ENCODE measurements at regions not wholly inside any gene's neighbourhood (a gene's known extent, or its start where the extent isn't known, plus 50 kb on each side); places are given as distances from the start of the nearest gene placed in this dataset.
A peak's percentile ranks its signal among the peaks of the same experiment; 100 is the strongest.

DNA sequence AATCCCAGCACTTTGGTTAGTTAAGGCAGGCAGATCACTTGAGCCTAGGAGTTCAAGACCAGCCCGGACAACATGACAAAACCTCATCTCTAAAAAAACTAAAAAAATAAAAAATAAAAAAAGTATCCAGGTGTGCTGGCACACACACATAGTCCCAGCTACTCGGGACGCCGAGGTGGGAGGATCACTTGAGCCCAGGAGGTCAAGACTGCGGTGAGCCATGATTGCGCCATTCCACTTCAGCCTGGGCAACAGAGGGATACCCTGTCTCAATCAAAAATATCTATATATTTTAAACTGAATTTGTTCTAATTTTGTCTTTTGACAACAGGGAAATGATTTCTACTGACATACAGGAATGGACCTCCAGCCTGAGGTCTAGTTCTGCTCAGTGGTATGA is 73.3 kb upstream of the MBOAT2 start:
- no peaks in the 10 kb centered on the region for H3K4me1 ChIP-seq
- H3K27me3 ChIP-seq (ENCODE audit: low read depth) = no peaks in the 10 kb centered on the region
- H3K9me3 ChIP-seq = no peaks in the 10 kb centered on the region
- no peaks in the 10 kb centered on the region for H3K36me3 ChIP-seq
- TF ChIP-seq, protein P1, sequence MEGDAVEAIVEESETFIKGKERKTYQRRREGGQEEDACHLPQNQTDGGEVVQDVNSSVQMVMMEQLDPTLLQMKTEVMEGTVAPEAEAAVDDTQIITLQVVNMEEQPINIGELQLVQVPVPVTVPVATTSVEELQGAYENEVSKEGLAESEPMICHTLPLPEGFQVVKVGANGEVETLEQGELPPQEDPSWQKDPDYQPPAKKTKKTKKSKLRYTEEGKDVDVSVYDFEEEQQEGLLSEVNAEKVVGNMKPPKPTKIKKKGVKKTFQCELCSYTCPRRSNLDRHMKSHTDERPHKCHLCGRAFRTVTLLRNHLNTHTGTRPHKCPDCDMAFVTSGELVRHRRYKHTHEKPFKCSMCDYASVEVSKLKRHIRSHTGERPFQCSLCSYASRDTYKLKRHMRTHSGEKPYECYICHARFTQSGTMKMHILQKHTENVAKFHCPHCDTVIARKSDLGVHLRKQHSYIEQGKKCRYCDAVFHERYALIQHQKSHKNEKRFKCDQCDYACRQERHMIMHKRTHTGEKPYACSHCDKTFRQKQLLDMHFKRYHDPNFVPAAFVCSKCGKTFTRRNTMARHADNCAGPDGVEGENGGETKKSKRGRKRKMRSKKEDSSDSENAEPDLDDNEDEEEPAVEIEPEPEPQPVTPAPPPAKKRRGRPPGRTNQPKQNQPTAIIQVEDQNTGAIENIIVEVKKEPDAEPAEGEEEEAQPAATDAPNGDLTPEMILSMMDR (IDR thresholded peaks at IDR 0.05) = no peak
- H3K27ac ChIP-seq = no peak overlapping the region
- ATAC-seq (peak in 1 of 2 donors; percentile 77), DNase-seq (peak; percentile 61)
- no peak overlapping the region for H3K4me3 ChIP-seq
- intact Hi-C loops (cut with DNase I) = no loop called here

DNA sequence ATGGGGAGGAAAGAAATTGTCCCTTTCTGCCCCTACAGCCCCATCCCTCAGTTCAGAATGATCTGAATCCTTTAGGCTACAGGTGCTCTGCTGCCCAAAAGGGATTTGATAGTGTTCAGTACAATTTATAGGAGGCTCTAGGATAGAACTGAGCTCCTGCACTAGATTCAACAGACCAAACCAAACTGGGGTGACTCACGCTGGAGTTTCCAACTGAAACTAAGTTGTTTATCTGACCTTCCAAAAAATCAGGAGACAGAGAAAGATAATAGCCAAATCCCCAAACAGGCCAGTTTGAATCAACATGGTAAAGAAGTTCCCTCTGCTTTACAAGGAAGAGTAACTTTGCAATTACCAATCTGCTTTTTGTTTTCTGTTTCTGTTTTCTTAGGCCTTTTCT is 72.7 kb upstream of the MBOAT2 start:
- ATAC-seq = no peak
- intact Hi-C loops (cut with DNase I) = no loop called here
- H3K9me3 ChIP-seq = no peaks in the 10 kb centered on the region

DNA sequence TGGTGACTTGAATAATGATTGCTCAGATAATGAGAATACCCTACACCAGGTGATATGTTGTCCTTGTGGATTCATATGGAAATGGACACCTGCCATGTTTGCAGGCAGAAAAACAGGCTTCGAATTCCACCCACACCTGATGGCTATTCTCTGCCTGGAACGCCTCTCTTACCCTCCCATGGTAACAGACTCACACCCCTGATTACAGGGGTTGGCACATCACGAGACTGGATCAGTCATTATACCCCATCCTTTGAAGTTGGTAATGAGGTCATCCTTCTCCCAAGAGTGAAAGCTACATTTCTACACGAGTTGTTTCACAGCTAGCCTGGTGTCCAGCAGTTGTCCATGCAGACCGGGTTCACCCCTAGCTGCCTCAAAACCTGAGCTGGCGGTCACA is 71.4 kb upstream of the MBOAT2 start:
- ATAC-seq = no peak
- TF ChIP-seq, protein P1 (IDR thresholded peaks at IDR 0.05) = no peak
- H3K27ac ChIP-seq = no peak overlapping the region
- no peak overlapping the region for H3K4me3 ChIP-seq
- no peaks in the 10 kb centered on the region for H3K9me3 ChIP-seq
- intact Hi-C loops (cut with DNase I) = no loop called here
- no peaks in the 10 kb centered on the region for H3K36me3 ChIP-seq
- H3K4me1 ChIP-seq = no peaks in the 10 kb centered on the region
- no peaks in the 10 kb centered on the region for H3K27me3 ChIP-seq (ENCODE audit: low read depth)
- no peak for DNase-seq

More for the DNA sequence above, 72.7 kb upstream of the MBOAT2 start:
- DNase-seq = no peak
- no peaks in the 10 kb centered on the region for H3K27me3 ChIP-seq (ENCODE audit: low read depth)
- no peak overlapping the region for H3K4me3 ChIP-seq
- no peaks in the 10 kb centered on the region for H3K36me3 ChIP-seq
- TF ChIP-seq, protein P1 (IDR thresholded peaks at IDR 0.05) = no peak
- H3K27ac ChIP-seq = no peak overlapping the region
- H3K4me1 ChIP-seq = no peaks in the 10 kb centered on the region

DNA sequence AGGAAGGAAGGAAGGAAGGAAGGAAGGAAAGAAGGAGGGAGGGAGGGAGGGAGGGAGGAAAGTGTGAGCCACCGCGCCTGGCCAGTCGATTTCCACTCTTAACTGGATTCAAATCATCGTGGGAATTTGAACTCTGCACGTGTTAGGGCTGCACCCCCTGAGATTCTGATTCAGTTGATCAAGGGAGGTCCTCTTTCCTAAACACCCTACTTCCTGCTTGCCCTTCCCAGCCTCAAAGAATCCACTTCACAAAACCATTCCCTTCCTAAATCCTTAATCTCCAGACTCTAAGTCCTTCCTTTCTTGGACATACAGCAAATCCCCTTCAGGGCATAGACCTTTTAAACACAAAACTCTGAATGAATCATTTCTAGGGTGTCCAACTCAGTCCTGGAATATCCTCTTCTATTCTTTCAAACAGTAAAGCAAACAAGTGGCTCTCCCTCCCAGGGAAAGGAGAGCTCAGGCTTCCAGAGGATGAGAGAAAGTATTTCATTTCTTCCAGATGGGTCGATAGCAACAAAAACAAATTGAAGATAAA is 68.2 kb upstream of the MBOAT2 start:
- Histone ChIP-seq H3K36me3 (no peaks in the 10 kb centered on the region), H3K4me1 (no peaks in the 10 kb centered on the region), H3K4me3 (no peak overlapping the region), H3K9me3 (peaks cover 4% of the 10 kb centered on the region), H3K27me3 (ENCODE audit: low read depth) (no peaks in the 10 kb centered on the region), H3K27ac (no peak overlapping the region)
- DNase-seq = no peak
- no peak for ATAC-seq
- intact Hi-C loops (cut with DNase I) = no loop called here
- TF ChIP-seq, protein P1 (IDR thresholded peaks at IDR 0.05) = no peak

DNA sequence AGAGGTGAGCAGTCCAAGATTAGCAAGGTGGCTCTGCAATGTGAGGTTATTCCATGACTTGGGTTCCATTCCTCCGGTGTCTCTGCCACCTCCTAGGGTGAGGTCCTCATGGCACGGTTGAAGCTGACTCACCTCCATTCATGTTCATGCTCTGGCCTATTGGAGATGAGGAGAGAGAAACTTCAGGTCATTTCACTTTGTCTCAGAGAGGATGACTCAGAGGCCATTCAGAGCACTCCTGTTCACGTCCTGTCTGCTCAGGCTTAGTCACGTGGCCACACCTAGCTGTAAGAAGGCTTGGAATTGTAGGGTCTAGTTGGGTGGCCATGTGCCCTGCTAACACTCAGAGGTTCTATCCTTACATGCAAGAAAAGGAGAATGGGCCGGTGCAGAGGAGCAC is 67.5 kb upstream of the MBOAT2 start:
- TF ChIP-seq, protein P1 (IDR thresholded peaks at IDR 0.05) = no peak
- DNase-seq (no peak), ATAC-seq (peak; percentile 49 to 64)
- Histone ChIP-seq H3K4me3 (no peak overlapping the region), H3K9me3 (peaks cover 10% of the 10 kb centered on the region), H3K36me3 (no peaks in the 10 kb centered on the region), H3K4me1 (no peaks in the 10 kb centered on the region), H3K27ac (no peak overlapping the region), H3K27me3 (ENCODE audit: low read depth) (no peaks in the 10 kb centered on the region)
- intact Hi-C loops (cut with DNase I) = no loop called here

DNA sequence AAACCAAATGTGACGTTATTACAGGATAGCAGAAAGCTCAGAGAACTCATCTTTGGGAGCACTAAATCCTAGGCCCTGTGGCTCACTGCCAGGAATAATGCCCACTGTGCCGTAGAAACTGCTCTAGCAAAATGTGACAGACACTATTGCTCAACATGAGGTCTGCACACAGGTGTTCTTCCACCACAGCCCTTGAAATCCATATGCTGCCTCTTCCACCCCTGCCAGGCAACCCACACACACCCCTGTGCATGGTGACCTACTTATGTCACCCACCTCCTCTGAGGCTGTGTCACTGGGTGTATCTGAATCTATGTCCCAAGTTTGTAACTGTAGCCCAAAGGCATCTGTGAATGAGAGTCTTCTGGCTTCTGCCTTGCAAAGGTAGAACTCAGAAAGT is 66.1 kb upstream of the MBOAT2 start:
- no peak overlapping the region for H3K27ac ChIP-seq
- intact Hi-C loops (cut with DNase I) = no loop called here
- no peaks in the 10 kb centered on the region for H3K27me3 ChIP-seq (ENCODE audit: low read depth)
- TF ChIP-seq, protein P1 (IDR thresholded peaks at IDR 0.05) = no peak
- no peaks in the 10 kb centered on the region for H3K4me1 ChIP-seq
- no peaks in the 10 kb centered on the region for H3K36me3 ChIP-seq
- ATAC-seq (no peak), DNase-seq (no peak)
- no peak overlapping the region for H3K4me3 ChIP-seq
- peaks cover 20% of the 10 kb centered on the region for H3K9me3 ChIP-seq

Data from lower lobe of right lung (tissue), 2 donors.